Spleen (tissue), 11 donors: ENCODE measurements at regions not wholly inside any gene's neighbourhood (a gene's known extent, or its start where the extent isn't known, plus 50 kb on each side); places are given as distances from the start of the nearest gene placed in this dataset.

ENCODE experiments used
- DNase-seq: peaks from one replicate; pipeline ENCODE4 v3.0.0-alpha.2; 2020
- H3K27ac ChIP-seq, 8 donors: fragments of 200-600 bp; sonication (generic) in 7 of 8; 1 replicate in 4 of 8; 2 replicates in 4 of 8; pipeline versions ENCODE4 v1.5.0 to v1.8.0; 2016 to 2021; ENCODE audit warnings: inconsistent platforms in 4 of 8, mild to moderate bottlenecking in 4 of 8, moderate library complexity in 1 of 8
- H3K27me3 ChIP-seq, 7 donors: fragments of 200-600 bp; sonication (generic) in 6 of 7; replicated peaks in 1 of 7; 1 replicate in 4 of 7; 2 replicates in 3 of 7; pipeline versions ENCODE4 v1.5.0 to v1.8.0; 2016 to 2021; ENCODE audit warnings: inconsistent platforms in 3 of 7, mild to moderate bottlenecking in 1 of 7
- H3K36me3 ChIP-seq, 6 donors: fragments of 200-600 bp; sonication (generic) in 5 of 6; 1 replicate in 4 of 6; 2 replicates in 2 of 6; pipeline versions ENCODE4 v1.5.0 to v1.8.0; 2016 to 2021; ENCODE audit warnings: inconsistent platforms in 2 of 6
- H3K4me1 ChIP-seq, 6 donors: fragments of 200-600 bp; sonication (generic) in 5 of 6; 1 replicate in 3 of 6; 2 replicates in 3 of 6; pipeline versions ENCODE4 v1.5.0 to v1.8.0; 2016 to 2021; ENCODE audit warnings: inconsistent platforms in 3 of 6
- H3K4me3 ChIP-seq, 8 donors: fragments of 200-600 bp; sonication (generic) in 7 of 8; 1 replicate in 4 of 8; 2 replicates in 4 of 8; pipeline versions ENCODE4 v1.5.0 to v1.8.0; 2016 to 2021; ENCODE audit warnings: inconsistent platforms in 4 of 8, mild to moderate bottlenecking in 4 of 8, moderate library complexity in 2 of 8
- H3K9me3 ChIP-seq, 8 donors: fragments of 200-600 bp; sonication (generic) in 7 of 8; 1 replicate in 4 of 8; 2 replicates in 4 of 8; pipeline versions ENCODE4 v1.5.0 to v1.8.0; 2016 to 2021; ENCODE audit warnings: inconsistent platforms in 4 of 8
- POLR2A ChIP-seq, 3 donors: fragments of 450-650 bp; IDR thresholded peaks; one replicate each; pipeline ENCODE4 v1.5.1; 2017; ENCODE audit warnings: antibody characterized with exemption in 3 of 3, mild to moderate bottlenecking in 1 of 3
- POLR2AphosphoS5 ChIP-seq, 3 donors: sonication (generic); formaldehyde crosslinking; IDR thresholded peaks; one replicate each; pipeline ENCODE4 v1.5.1; 2017; ENCODE audit warnings: antibody characterized with exemption in 3 of 3
- WGBS, 5 donors: extraction: QIAGEN DNeasy Blood & Tissue Kit in 3 of 5; methylation state at CpG; one replicate each; pipeline versions ENCODE4 v1.1.5 to v1.1.7; 2013 to 2018; 5-methylcytosine and 5-hydroxymethylcytosine counted together
- intact Hi-C: fragments of 100-400 bp; cut with DNase I; formaldehyde crosslinking; loops from one replicate; pipeline ENCODE4 v1.15.0; 2023; ENCODE audit warnings: low total_unique reads
- TF ChIP-seq, protein P1 (sequence below), 11 experiments: fragments of 200-600 bp in 7 of 11; fragments of 450-650 bp in 4 of 11; sonication (generic) in 4 of 11; IDR thresholded peaks in 8 of 11; conservative IDR thresholded peaks in 3 of 11; 1 replicate in 7 of 11; 2 replicates in 4 of 11; pipeline versions ENCODE4 v1.4.0 to v1.8.0; 2016 to 2021; ENCODE audit warnings: antibody characterized with exemption in 11 of 11, inconsistent platforms in 4 of 11, mild to moderate bottlenecking in 1 of 11
- donor health status: healthy with polysubstance abuse.
- donor health status: DM: no; HTN: no; CAD: no; lungs with moderate emphysema.
- donor health status: DM: no; HTN: no; CAD: no.
- donor health status: Bipolar disorder and iron deficiency.
- donor health status: healthy.
- donor health status: DM: no; HTN: no; CAD: no.
- donor health status: DM: yes; HTN: yes; CAD: no.

DNA sequence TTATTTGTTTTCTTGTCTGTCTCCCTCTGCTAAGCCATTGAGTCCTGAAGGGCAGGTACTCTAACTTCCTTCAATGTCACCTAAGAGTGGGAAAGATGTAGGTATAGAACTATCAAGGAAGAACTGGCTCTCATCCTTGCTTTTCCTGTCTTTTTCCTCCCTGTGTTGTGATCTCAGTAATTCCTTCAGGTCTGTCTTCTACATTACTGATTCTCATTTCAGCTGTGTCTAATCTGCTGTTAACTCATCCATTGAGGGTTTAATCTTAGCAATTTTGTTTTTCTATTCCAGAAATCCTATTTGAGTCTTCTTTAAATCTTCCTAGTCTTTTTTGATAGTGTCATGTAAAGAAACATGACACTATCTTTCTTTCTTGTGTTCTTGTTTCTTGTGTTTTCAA is 124.5 kb upstream of the PLXNC1 start:
- no peaks in the 10 kb centered on the region for H3K4me1 ChIP-seq
- H3K27me3 ChIP-seq, result no peaks in the 10 kb centered on the region
- peaks cover 0 to 29% (median 21%) of the 10 kb centered on the region in 8 donors for H3K9me3 ChIP-seq
- TF ChIP-seq POLR2AphosphoS5 (IDR thresholded peaks at IDR 0.05) (no peak), POLR2A (IDR thresholded peaks at IDR 0.05) (no peak)
- TF ChIP-seq, protein P1, sequence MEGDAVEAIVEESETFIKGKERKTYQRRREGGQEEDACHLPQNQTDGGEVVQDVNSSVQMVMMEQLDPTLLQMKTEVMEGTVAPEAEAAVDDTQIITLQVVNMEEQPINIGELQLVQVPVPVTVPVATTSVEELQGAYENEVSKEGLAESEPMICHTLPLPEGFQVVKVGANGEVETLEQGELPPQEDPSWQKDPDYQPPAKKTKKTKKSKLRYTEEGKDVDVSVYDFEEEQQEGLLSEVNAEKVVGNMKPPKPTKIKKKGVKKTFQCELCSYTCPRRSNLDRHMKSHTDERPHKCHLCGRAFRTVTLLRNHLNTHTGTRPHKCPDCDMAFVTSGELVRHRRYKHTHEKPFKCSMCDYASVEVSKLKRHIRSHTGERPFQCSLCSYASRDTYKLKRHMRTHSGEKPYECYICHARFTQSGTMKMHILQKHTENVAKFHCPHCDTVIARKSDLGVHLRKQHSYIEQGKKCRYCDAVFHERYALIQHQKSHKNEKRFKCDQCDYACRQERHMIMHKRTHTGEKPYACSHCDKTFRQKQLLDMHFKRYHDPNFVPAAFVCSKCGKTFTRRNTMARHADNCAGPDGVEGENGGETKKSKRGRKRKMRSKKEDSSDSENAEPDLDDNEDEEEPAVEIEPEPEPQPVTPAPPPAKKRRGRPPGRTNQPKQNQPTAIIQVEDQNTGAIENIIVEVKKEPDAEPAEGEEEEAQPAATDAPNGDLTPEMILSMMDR (IDR thresholded peaks at IDR 0.05 in 8 of 11, conservative IDR thresholded peaks at IDR 0.05 in 3 of 11), result no peak
- intact Hi-C loops, result no loop called here
- no peaks in the 10 kb centered on the region for H3K36me3 ChIP-seq
- no peak overlapping the region for H3K4me3 ChIP-seq
- no peak overlapping the region for H3K27ac ChIP-seq
- DNase-seq, result no peak

DNA sequence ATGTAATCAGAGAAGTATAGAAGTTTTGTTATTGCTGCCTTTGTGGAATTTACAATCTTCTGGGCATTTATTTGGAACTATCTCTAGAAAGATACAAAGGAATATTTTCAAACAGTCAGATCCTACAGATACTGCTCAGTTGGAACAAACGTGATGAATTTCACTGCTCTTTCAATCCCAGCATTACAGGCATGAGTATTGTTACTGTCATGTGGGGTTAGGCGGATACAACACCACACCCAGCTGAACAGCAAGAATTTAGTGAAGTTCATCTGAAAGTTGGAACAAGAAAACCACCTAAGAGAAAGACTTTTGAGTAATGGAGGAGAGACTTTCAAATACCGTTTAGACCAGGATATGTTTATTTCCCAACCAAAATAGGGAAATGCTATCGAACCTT is 123.3 kb upstream of the PLXNC1 start:
- Histone ChIP-seq H3K4me3 (no peak overlapping the region), H3K9me3 (peaks cover 0 to 21% (median 18%) of the 10 kb centered on the region in 8 donors), H3K4me1 (no peaks in the 10 kb centered on the region), H3K36me3 (no peaks in the 10 kb centered on the region), H3K27me3 (no peaks in the 10 kb centered on the region), H3K27ac (no peak overlapping the region)
- WGBS, 5 donors, result 64 to 91% (median 76%) methylated on average over 4 of the region's 4 CpGs
- intact Hi-C loops, result no loop called here
- no peak for DNase-seq
- TF ChIP-seq POLR2A (IDR thresholded peaks at IDR 0.05), result no peak

DNA sequence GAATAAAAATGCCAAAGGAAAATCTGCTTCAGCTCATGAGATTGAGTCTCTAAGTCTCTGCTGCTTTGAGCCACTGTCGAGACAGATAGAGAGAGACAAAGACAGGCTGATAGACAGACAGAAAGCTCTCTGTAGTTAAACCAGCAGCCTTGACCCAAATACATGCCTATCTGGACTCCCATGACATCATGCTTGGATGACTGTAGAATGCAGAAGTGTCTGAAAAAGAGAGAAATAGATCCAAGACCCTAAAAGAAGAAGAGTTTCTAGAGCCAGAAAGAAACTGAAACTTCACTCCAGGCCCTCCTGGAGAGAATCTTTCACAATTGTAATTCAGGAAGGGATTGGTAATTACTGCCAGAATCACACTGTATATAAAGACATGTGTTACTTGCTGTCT is 122.6 kb upstream of the PLXNC1 start:
- Histone ChIP-seq H3K27me3 (no peaks in the 10 kb centered on the region), H3K4me1 (no peaks in the 10 kb centered on the region), H3K27ac (no peak overlapping the region), H3K9me3 (peaks cover 0 to 21% (median 18%) of the 10 kb centered on the region in 8 donors), H3K36me3 (no peaks in the 10 kb centered on the region), H3K4me3 (no peak overlapping the region)
- TF ChIP-seq POLR2A (IDR thresholded peaks at IDR 0.05) (no peak), POLR2AphosphoS5 (IDR thresholded peaks at IDR 0.05) (no peak)
- TF ChIP-seq, protein P1 (IDR thresholded peaks at IDR 0.05 in 8 of 11, conservative IDR thresholded peaks at IDR 0.05 in 3 of 11), result no peak
- WGBS, 5 donors, result 52 to 74% (median 64%) methylated on average over 1 of the region's 1 CpG
- intact Hi-C loops, result no loop called here
- no peak for DNase-seq

DNA sequence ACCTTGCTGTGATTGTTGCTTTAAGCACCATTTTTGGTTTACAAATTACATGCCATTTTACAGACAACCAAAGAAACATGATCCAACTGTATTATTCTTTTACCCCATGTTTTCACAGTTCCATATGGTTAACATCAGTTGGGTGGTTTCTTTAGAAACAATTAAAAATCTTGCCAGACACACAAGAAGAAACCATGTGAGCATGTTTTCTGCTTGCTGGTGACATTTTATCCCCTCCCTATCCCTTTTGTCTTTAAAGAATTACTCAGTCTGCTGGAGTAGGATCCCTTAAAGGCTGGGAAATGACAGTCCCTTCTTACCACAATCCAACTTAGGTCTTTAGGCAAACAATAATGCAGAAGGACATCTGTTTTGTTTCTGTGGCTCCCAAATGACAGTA is 121.8 kb upstream of the PLXNC1 start:
- Histone ChIP-seq H3K27me3 (no peaks in the 10 kb centered on the region), H3K4me1 (no peaks in the 10 kb centered on the region), H3K36me3 (no peaks in the 10 kb centered on the region), H3K9me3 (peaks cover 0 to 21% (median 18%) of the 10 kb centered on the region in 8 donors), H3K4me3 (no peak overlapping the region), H3K27ac (no peak overlapping the region)
- TF ChIP-seq POLR2A (IDR thresholded peaks at IDR 0.05), result no peak
- TF ChIP-seq, protein P1 (IDR thresholded peaks at IDR 0.05 in 8 of 11, conservative IDR thresholded peaks at IDR 0.05 in 3 of 11), result no peak
- TF ChIP-seq POLR2AphosphoS5 (IDR thresholded peaks at IDR 0.05), result no peak
- no peak for DNase-seq
- intact Hi-C loops, result no loop called here

DNA sequence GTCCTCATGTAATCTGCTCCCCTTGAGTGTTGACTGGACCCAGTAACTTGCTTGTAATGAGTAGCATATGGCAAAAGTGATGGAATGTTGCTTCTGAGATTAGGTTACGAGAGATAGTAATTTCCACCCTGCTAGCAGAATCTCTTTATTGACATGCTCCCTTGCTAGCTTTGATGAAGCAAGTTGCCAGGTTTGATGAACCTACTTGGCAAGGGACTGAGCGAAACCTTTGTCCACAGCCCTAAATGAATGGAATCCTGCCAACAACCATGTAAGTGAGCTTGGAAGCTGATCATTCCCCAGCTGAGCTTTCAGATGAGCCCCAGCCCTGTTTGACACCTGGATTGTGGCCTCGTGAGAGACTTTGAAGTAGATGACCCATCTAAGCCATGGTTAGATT is 120.8 kb upstream of the PLXNC1 start:
- Histone ChIP-seq H3K4me3 (no peak overlapping the region), H3K27ac (no peak overlapping the region), H3K4me1 (peaks cover 0 to 2% (median 0%) of the 10 kb centered on the region in 6 donors), H3K9me3 (peaks cover 0 to 21% (median 18%) of the 10 kb centered on the region in 8 donors), H3K36me3 (no peaks in the 10 kb centered on the region), H3K27me3 (no peaks in the 10 kb centered on the region)
- TF ChIP-seq, protein P1 (IDR thresholded peaks at IDR 0.05 in 8 of 11, conservative IDR thresholded peaks at IDR 0.05 in 3 of 11), result no peak
- TF ChIP-seq POLR2AphosphoS5 (IDR thresholded peaks at IDR 0.05) (no peak), POLR2A (IDR thresholded peaks at IDR 0.05) (no peak)
- no peak for DNase-seq
- WGBS, 5 donors, result 80 to 96% (median 88%) methylated on average over 3 of the region's 3 CpGs
- intact Hi-C loops, result no loop called here
